Astrocyte (in vitro differentiated cells and primary cell): ENCODE measurements at regions not wholly inside any gene's neighbourhood (a gene's known extent, or its start where the extent isn't known, plus 50 kb on each side); places are given as distances from the start of the nearest gene placed in this dataset.
"Not testable (repeated sequence)": the region's sequence is repeated elsewhere in the genome, so short reads cannot be mapped to it uniquely, and the experiment has no call there.

Source experiments
- DNase-seq: peaks from one replicate; pipeline ENCODE4 v3.0.0-alpha.2; 2010; ENCODE audit warnings: low read depth
- FAIRE-seq: peaks from 2 replicates; lab custom pipeline; 2011; peaks lifted over from hg19 to GRCh38; lab: Jason Lieb, UNC
- H2AFZ ChIP-seq: 2 replicates; pipeline ENCODE4 v1.6.0; 2012; ENCODE audit warnings: low read depth, low read length, inconsistent platforms
- H3K27ac ChIP-seq: 2 replicates; pipeline ENCODE4 v1.5.1; 2011; ENCODE audit warnings: low read depth, low read length, inconsistent platforms
- H3K27me3 ChIP-seq: 2 replicates; pipeline ENCODE4 v1.6.0; 2011; ENCODE audit warnings: low read length, inconsistent platforms; ENCODE audit not compliant: insufficient read depth
- H3K36me3 ChIP-seq: 2 replicates; pipeline ENCODE4 v1.5.1; 2011; ENCODE audit warnings: low read length, inconsistent platforms; ENCODE audit not compliant: insufficient read depth
- H3K4me1 ChIP-seq: 2 replicates; pipeline ENCODE4 v1.5.1; 2011; ENCODE audit warnings: low read length, inconsistent platforms; ENCODE audit not compliant: insufficient read depth
- H3K4me2 ChIP-seq: 2 replicates; pipeline ENCODE4 v1.6.0; 2012; ENCODE audit warnings: low read length, inconsistent platforms
- H3K4me3 ChIP-seq: 2 replicates; pipeline ENCODE4 v1.5.1; 2011; ENCODE audit warnings: low read depth, mild to moderate bottlenecking, low read length, inconsistent platforms; ENCODE audit not compliant: insufficient read depth
- H3K79me2 ChIP-seq: 2 replicates; pipeline ENCODE4 v1.6.0; 2012; ENCODE audit warnings: mild to moderate bottlenecking, low read length, inconsistent platforms; ENCODE audit not compliant: insufficient read depth
- H3K9ac ChIP-seq: 2 replicates; pipeline ENCODE4 v1.6.0; 2012; ENCODE audit warnings: mild to moderate bottlenecking, low read length, inconsistent platforms
- H3K9me3 ChIP-seq: 2 replicates; pipeline ENCODE4 v1.5.1; 2012; ENCODE audit warnings: low read depth, mild to moderate bottlenecking, low read length, inconsistent platforms; ENCODE audit not compliant: insufficient read depth
- H4K20me1 ChIP-seq: 2 replicates; pipeline ENCODE4 v1.6.0; 2012; ENCODE audit warnings: low read length, inconsistent platforms; ENCODE audit not compliant: insufficient read depth
- H3K27ac Mint-ChIP-seq: one replicate; pipeline ENCODE4 v1.8.0; 2021; ENCODE audit warnings: mild to moderate bottlenecking, mixed read lengths; ENCODE audit not compliant: unreplicated experiment
- H3K27me3 Mint-ChIP-seq: one replicate; pipeline ENCODE4 v1.8.0; 2021; ENCODE audit warnings: low read depth, mixed read lengths; ENCODE audit not compliant: unreplicated experiment
- H3K36me3 Mint-ChIP-seq: one replicate; pipeline ENCODE4 v1.8.0; 2021; ENCODE audit warnings: low read depth, mixed read lengths; ENCODE audit not compliant: unreplicated experiment
- H3K4me1 Mint-ChIP-seq: one replicate; pipeline ENCODE4 v1.8.0; 2021; ENCODE audit warnings: low read depth, mixed read lengths; ENCODE audit not compliant: unreplicated experiment
- H3K4me3 Mint-ChIP-seq: one replicate; pipeline ENCODE4 v1.8.0; 2021; ENCODE audit warnings: mild to moderate bottlenecking, moderate library complexity, mixed read lengths; ENCODE audit not compliant: unreplicated experiment
- H3K9me3 Mint-ChIP-seq: one replicate; pipeline ENCODE4 v1.8.0; 2021; ENCODE audit warnings: mild to moderate bottlenecking, mixed read lengths; ENCODE audit not compliant: unreplicated experiment
- EZH2 ChIP-seq: IDR thresholded peaks from 2 replicates; pipeline ENCODE4 v1.6.1; 2012; ENCODE audit warnings: mild to moderate bottlenecking, low read length, inconsistent platforms; ENCODE audit not compliant: insufficient read depth
- TF ChIP-seq, protein P1 (sequence below): IDR thresholded peaks from 2 replicates; pipeline ENCODE4 v1.5.1; 2011; ENCODE audit warnings: low read depth, mild to moderate bottlenecking, inconsistent platforms, low read length, moderate library complexity; ENCODE audit not compliant: insufficient read depth

DNA sequence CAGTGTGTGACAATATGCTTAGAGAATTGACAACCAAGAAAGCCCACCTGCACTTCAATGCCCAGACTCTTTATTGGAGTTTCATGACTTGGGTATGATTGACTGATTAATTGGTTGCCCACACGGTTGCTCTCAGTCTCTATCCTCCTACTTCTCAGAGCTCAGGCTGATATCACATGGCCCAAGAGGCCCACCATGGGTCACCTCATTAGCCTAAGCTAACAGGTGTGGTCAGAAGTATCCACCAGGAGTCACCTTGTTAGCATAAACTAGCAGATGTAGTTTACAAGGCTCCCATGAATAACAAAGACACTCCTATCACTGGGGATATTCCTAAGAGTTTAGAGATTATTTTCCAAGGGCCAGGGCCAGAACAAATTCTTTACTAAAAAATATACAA, 120.2 kb upstream of the MBNL1 start:
- Histone ChIP-seq H4K20me1 (no peaks in the 10 kb centered on the region), H3K79me2 (no peaks in the 10 kb centered on the region), H3K27ac (no peak overlapping the region), H3K36me3 (no peaks in the 10 kb centered on the region), H3K4me2 (no peak overlapping the region), H3K4me3 (no peak overlapping the region), H3K4me1 (no peaks in the 10 kb centered on the region), H3K9ac (no peak overlapping the region), H2AFZ (no peak overlapping the region), H3K9me3 (no peaks in the 10 kb centered on the region), H3K27me3 (no peaks in the 10 kb centered on the region)
- FAIRE-seq (no peak), DNase-seq (no peak)
- Mint-ChIP-seq H3K4me3 (no peak overlapping the region), H3K36me3 (no peaks in the 10 kb centered on the region), H3K4me1 (peaks cover 15% of the 10 kb centered on the region), H3K27me3 (no peaks in the 10 kb centered on the region), H3K9me3 (no peaks in the 10 kb centered on the region), H3K27ac (no peak overlapping the region)
- TF ChIP-seq EZH2 = no peak
- TF ChIP-seq, protein P1, sequence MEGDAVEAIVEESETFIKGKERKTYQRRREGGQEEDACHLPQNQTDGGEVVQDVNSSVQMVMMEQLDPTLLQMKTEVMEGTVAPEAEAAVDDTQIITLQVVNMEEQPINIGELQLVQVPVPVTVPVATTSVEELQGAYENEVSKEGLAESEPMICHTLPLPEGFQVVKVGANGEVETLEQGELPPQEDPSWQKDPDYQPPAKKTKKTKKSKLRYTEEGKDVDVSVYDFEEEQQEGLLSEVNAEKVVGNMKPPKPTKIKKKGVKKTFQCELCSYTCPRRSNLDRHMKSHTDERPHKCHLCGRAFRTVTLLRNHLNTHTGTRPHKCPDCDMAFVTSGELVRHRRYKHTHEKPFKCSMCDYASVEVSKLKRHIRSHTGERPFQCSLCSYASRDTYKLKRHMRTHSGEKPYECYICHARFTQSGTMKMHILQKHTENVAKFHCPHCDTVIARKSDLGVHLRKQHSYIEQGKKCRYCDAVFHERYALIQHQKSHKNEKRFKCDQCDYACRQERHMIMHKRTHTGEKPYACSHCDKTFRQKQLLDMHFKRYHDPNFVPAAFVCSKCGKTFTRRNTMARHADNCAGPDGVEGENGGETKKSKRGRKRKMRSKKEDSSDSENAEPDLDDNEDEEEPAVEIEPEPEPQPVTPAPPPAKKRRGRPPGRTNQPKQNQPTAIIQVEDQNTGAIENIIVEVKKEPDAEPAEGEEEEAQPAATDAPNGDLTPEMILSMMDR = no peak

DNA sequence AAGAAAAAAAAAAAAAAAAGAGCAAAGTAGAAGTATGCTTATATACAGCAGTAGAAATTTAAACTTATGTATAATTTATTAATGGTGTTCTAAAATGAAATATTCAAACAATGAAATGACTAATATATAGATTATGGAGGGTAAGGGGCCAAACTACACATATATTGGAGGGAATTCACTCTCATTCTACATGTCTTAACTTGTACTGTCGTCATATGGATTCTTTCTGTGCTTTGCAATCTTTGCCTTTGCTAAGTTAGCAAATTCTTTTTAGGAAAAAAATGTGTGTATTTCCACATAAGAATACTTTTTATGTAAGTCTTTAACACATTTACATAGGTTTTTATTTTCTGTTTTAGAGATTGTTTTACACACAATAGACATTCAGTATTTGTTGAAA, 118.9 kb upstream of the MBNL1 start:
- no peaks in the 10 kb centered on the region for H4K20me1 ChIP-seq
- H2AFZ ChIP-seq = no peak overlapping the region
- Mint-ChIP-seq H3K4me3 (no peak overlapping the region), H3K4me1 (peaks cover 15% of the 10 kb centered on the region), H3K36me3 (no peaks in the 10 kb centered on the region), H3K27ac (peak overlapping the region; percentile 38), H3K27me3 (no peaks in the 10 kb centered on the region), H3K9me3 (no peaks in the 10 kb centered on the region)
- H3K9me3 ChIP-seq = no peaks in the 10 kb centered on the region
- no peaks in the 10 kb centered on the region for H3K27me3 ChIP-seq
- no peak overlapping the region for H3K4me2 ChIP-seq
- H3K36me3 ChIP-seq = no peaks in the 10 kb centered on the region
- FAIRE-seq = no peak
- no peak for TF ChIP-seq EZH2
- TF ChIP-seq, protein P1 = no peak
- H3K9ac ChIP-seq = no peak overlapping the region
- H3K4me1 ChIP-seq = no peaks in the 10 kb centered on the region
- H3K79me2 ChIP-seq = no peaks in the 10 kb centered on the region
- H3K4me3 ChIP-seq = no peak overlapping the region
- H3K27ac ChIP-seq = no peak overlapping the region
- DNase-seq = no peak

GRCh38 chr3:152151216-152151876, 117.4 kb upstream of the MBNL1 start:
- Histone ChIP-seq H2AFZ (no peak overlapping the region), H4K20me1 (no peaks in the 10 kb centered on the region), H3K4me1 (no peaks in the 10 kb centered on the region), H3K4me3 (no peak overlapping the region), H3K27ac (no peak overlapping the region), H3K9me3 (no peaks in the 10 kb centered on the region), H3K4me2 (no peak overlapping the region), H3K36me3 (no peaks in the 10 kb centered on the region), H3K27me3 (no peaks in the 10 kb centered on the region), H3K79me2 (no peaks in the 10 kb centered on the region), H3K9ac (no peak overlapping the region)
- DNase-seq = no peak
- no peak for FAIRE-seq
- Mint-ChIP-seq H3K9me3 (no peaks in the 10 kb centered on the region), H3K4me1 (peaks cover 28% of the 10 kb centered on the region), H3K4me3 (no peak overlapping the region), H3K36me3 (no peaks in the 10 kb centered on the region), H3K27me3 (no peaks in the 10 kb centered on the region), H3K27ac (no peak overlapping the region)
- TF ChIP-seq, protein P1 = no peak
- TF ChIP-seq EZH2 = no peak

GRCh38 chr3:152151877-152152765, 116.6 kb upstream of the MBNL1 start:
- not testable (repeated sequence) for DNase-seq, H2AFZ ChIP-seq, H3K4me1 ChIP-seq, H3K79me2 ChIP-seq, H3K27ac ChIP-seq, H3K27me3 ChIP-seq, H3K9ac ChIP-seq, H3K36me3 Mint-ChIP-seq, H3K27me3 Mint-ChIP-seq, H3K27ac Mint-ChIP-seq, H3K9me3 ChIP-seq, H3K4me3 Mint-ChIP-seq, H3K4me3 ChIP-seq, FAIRE-seq, H4K20me1 ChIP-seq, H3K36me3 ChIP-seq, H3K4me2 ChIP-seq, H3K9me3 Mint-ChIP-seq
- H3K4me1 Mint-ChIP-seq = peaks cover 28% of the 10 kb centered on the region
